B cell (primary cell): ENCODE measurements at regions not wholly inside any gene's neighbourhood (a gene's known extent, or its start where the extent isn't known, plus 50 kb on each side); places are given as distances from the start of the nearest gene placed in this dataset.

Experiments used
- EZH2 ChIP-seq: IDR thresholded peaks from 2 replicates; pipeline ENCODE4 v1.6.1; 2012; ENCODE audit warnings: borderline replicate concordance, low read depth, mild to moderate bottlenecking, moderate library complexity, low read length; ENCODE audit not compliant: insufficient read depth, poor library complexity, severe bottlenecking
- TF ChIP-seq, protein P1 (sequence below): fragments of 200-600 bp; IDR thresholded peaks from one replicate; pipeline ENCODE4 v1.8.0; 2022; ENCODE audit warnings: antibody characterized with exemption, mild to moderate bottlenecking

DNA sequence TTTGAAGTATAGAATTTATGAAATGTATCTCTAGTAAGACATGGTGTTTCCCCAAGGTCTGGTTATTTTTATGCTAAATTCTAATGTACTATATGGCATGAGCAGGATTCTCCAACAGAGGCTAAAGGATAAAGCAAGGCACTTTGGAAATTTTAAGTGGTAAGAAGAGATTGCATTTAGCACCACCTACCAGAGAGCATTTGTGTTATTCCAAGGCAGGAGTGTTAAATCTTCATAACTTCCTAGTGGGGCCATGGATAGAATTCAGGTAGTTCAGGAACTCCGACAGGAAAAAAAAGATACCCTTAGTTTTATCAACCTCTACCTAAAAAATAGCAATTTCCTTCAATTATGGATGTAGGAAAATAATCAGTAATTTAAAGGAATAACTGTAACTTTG is 497.4 kb upstream of the CRIM1 start:
- TF ChIP-seq, protein P1, sequence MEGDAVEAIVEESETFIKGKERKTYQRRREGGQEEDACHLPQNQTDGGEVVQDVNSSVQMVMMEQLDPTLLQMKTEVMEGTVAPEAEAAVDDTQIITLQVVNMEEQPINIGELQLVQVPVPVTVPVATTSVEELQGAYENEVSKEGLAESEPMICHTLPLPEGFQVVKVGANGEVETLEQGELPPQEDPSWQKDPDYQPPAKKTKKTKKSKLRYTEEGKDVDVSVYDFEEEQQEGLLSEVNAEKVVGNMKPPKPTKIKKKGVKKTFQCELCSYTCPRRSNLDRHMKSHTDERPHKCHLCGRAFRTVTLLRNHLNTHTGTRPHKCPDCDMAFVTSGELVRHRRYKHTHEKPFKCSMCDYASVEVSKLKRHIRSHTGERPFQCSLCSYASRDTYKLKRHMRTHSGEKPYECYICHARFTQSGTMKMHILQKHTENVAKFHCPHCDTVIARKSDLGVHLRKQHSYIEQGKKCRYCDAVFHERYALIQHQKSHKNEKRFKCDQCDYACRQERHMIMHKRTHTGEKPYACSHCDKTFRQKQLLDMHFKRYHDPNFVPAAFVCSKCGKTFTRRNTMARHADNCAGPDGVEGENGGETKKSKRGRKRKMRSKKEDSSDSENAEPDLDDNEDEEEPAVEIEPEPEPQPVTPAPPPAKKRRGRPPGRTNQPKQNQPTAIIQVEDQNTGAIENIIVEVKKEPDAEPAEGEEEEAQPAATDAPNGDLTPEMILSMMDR, result no peak
- TF ChIP-seq EZH2, result no peak
